NCI-H345 treated with DMSO at 0.1 percent for 48 hours (cell line): ENCODE measurements at regions not wholly inside any gene's neighbourhood (a gene's known extent, or its start where the extent isn't known, plus 50 kb on each side); places are given as distances from the start of the nearest gene placed in this dataset.
"Not testable (repeated sequence)": the region's sequence is repeated elsewhere in the genome, so short reads cannot be mapped to it uniquely, and the experiment has no call there.

Source experiments
- DNase-seq: peaks from one replicate; lab custom pipeline; 2025; ENCODE audit not compliant: unreplicated experiment; lab: John Stamatoyannopoulos, UW

- DNase-seq = no peak
These were observed 303.9 kb downstream of the CPS1 start for GRCh38 chr2:210860276-210860675.

DNA sequence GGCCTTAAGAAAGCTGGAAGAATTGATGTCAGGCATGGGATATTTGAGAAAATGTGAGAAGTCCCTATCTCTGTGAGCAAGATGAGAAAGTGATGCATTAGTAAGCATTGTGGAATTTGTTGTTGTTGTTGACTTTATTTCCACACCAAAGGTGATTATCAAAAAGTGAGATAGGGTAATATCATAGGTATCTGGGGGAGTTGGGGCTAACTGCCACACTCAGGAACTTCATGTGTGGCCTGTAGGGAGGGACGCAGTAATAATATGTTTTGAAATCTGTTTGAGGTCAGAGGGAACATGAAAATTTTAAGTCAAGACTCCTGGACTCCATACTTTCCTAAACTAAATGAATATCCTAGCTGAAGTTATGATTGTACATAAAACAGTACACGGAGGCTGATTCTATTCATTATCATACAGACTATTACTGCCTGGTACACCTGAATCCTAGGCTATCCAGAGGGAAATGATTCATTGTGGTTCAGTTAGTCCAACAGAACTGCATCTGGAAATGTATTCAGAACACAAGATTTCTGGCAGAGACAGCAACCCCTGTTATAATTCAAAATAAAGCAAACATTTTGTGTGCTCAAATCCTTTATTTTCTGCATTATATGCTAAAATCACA, 304.8 kb downstream of the CPS1 start:
- no peak for DNase-seq

GRCh38 chr2:210862283-210863065, 306.1 kb downstream of the CPS1 start:
- no peak for DNase-seq

DNA sequence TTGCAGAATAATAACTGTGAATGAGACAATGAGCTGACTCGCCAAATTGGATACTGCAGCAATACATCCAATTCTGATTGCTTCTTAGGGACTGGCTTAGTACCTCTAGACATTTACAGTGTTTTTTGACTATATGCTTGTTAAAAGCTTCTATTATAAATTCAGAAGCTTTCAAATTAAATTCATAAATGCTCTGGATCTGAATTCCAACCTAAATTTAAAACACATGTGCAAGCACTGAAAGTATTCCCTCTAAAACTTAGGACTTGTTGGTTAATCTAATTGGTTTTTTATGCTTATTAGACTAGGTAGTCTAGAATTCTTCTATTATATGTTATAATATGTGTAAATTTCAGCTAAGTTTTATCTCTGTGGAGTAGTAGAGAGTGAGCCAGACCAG, 306.9 kb downstream of the CPS1 start:
- DNase-seq = no peak

DNA sequence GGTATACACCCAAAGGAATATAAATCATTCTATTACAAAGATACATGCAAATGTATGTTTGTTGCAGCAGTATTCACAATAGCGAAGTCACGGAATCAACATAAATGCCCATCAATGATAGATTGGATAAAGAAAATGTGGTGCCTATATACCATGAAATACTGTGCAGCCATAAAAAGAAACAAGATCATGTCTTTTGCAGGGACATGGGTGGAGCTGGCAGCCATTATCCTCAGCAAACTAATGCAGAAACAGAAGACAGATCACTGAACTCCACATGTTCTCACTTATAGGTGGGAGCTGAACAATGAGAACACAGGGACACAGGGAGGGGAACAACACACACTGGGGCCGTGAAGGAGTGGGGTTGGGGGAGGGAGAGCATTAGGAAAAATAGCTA, 315.2 kb downstream of the CPS1 start:
- not testable (repeated sequence) for DNase-seq

DNA sequence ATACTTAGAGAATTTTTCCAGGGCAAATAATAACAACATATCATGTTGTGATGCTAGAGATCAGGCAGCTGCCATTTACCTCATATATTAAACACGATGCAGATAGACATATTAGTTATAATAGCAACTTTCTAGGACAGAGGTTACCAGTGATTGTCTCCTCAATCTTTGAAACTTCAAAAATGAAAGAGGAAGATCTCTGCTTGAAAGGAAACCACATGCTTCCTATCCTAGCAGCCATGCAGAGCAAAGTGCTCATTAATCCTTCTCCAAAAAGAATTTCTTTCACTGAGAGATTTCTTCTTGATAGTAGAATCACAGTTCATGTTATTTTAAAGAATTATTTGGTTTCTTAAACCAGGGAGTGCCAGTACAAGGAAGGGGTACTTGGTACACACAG, 317.2 kb downstream of the CPS1 start:
- DNase-seq = no peak

DNA sequence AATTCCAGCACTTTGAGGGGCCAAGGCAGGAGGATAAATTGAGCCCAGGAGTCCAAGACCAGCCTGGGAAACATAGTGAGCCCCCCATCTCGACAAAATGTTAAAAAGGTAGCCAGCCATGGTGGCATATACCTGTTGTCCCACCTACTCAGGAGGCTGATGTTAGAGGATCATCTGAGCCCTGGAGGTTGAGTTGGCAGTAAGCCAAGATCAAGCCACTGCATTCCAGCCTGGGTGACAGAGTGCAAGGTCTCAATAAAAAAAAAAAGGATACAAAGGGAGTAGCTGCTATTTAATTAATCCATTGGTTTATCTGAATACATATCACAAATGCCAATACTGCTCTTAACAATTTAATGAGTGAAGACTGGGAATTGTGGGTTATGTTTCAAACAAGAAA, 327.8 kb downstream of the CPS1 start:
- DNase-seq = no peak

DNA sequence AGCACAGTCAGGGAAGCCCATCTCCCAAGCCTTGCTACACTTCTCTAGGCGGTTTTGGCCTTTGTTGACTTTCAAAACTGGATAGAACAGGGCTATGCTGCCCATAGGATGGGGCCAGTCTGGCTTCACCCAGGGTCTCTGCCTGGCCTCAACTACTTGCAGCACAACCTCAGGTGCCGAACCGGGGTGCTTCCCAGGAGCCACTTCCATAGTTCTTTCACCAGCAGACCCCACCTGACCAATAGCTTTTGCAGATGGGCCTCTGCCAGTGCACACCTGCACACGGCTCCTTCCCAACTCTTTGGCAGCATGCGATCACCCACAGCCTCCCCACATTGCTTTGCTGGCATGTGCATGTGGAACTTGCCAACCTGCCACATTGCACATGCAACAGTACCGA, 331.6 kb downstream of the CPS1 start:
- DNase-seq = no peak

DNA sequence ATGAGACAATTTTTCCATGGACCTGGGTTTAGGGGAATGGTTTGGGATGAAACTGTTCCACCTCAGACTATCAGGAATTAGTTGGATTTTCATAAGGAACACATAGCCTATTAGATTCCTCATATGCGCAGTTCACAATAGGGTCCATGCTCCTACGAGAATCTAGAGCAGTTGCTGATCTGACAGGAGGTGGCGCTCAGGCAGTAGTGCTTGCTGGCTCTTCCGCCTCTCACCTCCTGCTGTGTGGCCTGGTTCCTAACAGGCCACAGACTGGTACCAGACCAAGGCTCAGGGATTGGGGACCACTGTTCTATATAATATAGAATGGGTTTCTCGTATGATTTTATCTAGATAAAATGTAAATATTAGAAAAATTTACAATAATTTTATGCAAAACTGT, 338.7 kb downstream of the CPS1 start:
- DNase-seq = no peak

GRCh38 chr2:210899131-210899530, 342.7 kb downstream of the CPS1 start:
- DNase-seq = no peak

DNA sequence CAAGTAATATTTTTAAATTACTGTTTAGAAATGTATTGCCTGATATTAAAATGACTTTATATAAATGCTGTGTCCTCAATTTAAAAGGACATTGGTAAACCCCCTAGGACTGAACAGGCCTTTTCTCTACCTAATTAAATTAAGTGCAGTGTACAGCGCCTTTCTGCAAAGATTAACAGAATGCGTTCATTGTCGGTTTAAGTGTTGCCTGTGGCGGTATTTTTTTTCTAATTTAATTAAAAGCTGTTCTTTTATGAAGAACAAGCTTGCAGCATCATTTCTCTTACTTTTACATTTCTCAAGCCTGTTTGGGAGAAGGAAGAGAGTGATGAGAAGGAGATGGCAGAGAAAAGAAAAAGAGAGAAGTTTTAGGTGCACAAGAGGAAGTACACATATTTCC, 344.9 kb downstream of the CPS1 start:
- no peak for DNase-seq

GRCh38 chr2:210912779-210913178, 356.4 kb downstream of the CPS1 start:
- no peak for DNase-seq

- no peak for DNase-seq
These were observed 357.1 kb downstream of the CPS1 start for GRCh38 chr2:210913461-210913860.

GRCh38 chr2:210915912-210916311, 359.5 kb downstream of the CPS1 start:
- DNase-seq = no peak

DNA sequence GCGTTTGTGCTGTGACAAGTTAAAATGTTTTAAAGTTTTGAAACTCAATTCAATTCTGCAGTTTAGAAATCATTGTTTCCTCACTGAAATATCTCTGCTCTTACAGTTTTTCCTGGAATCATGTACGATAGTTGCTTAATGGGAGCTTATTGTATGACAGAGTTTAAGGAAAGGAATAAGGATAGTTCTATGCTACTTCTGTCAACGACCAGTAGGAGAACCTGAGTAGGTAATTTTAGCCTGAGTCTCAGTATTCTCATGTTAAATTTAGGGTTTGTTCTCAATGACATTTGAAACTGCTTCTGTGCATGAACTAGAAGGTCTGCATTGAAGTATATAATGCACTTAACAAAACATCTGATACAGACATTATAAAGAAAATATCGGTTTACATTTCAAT, 361.1 kb downstream of the CPS1 start:
- no peak for DNase-seq

- DNase-seq = no peak
These were observed 362.7 kb downstream of the CPS1 start for GRCh38 chr2:210919128-210919527.

GRCh38 chr2:210922419-210922818, 366.0 kb downstream of the CPS1 start:
- DNase-seq = no peak

DNA sequence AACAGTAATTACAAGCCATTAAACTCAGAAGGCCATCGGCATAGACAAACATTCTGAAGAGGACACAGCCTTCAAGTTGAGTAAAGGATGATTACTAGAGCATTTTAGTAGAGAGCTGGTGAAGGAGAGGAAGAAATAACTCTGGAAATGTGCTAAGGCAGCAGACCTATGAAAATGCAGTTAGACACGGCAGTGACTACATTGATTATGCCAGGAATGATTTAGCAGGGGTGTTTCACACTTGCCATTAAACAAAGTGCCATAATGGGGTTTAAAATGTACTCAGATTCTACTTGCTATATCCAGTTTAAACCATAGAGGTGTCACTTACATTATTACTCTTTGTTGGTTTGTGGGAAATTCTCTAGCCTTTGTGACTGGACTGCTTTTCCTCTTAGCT, 372.3 kb downstream of the CPS1 start:
- DNase-seq = no peak

DNA sequence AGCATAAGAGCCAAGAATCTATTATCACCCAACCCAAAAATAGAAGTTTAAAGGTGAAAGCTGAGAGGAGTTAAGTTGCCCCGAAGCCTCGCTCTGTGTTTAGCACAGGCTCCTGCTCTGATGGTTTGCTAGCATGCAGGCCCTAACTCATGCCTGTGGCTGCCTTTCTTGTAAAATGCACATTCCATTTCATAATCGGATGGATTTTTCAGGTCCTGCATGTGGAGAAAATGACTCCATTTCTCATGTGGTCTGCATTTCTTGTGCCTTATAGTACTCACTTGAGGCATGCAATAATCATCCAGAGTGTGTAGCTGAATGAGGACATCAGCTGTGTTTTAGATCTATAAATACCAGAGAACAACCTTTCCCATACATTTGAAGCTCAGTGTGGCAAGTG, 381.8 kb downstream of the CPS1 start:
- no peak for DNase-seq

- DNase-seq = no peak
These were observed 390.0 kb downstream of the CPS1 start for GRCh38 chr2:210946395-210946794.

GRCh38 chr2:210950434-210951060, 394.1 kb downstream of the CPS1 start:
- not testable (repeated sequence) for DNase-seq

DNA sequence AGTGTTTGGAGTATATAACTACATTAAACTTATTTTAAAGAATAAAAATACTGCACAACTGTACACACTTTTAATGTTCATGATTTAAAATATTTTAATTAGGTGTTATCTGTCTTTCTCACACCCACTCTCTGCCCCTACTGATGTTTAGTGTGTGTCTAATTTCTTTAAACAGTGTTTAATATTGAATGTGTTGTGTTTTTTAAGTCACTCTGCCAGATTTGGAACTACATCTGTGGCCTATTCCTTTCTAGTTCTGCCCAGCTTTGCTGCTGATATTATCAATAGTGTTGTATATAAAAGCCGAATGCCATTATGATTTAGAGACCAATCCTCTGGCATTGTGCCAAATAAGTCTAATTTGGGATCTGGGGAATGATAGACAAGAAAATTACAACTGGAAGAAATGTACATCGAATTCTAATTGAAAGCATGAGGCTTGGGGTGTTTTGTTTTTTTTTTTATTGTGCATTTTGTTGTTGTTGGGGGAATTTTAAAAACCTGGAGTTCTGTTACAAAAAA, 398.0 kb downstream of the CPS1 start:
- DNase-seq = no peak
